NB4 (cell line): ENCODE measurements at regions not wholly inside any gene's neighbourhood (a gene's known extent, or its start where the extent isn't known, plus 50 kb on each side); places are given as distances from the start of the nearest gene placed in this dataset.

ENCODE experiments used
- DNase-seq: peaks from one replicate; pipeline ENCODE4 v3.0.0; 2010; ENCODE audit warnings: low read depth
- H3K4me3 ChIP-seq: one replicate; pipeline ENCODE4 v1.5.1; 2011; ENCODE audit warnings: mild to moderate bottlenecking, low read depth, low read length, moderate library complexity
- MYC ChIP-seq: IDR thresholded peaks from 2 replicates; pipeline ENCODE4 v1.6.1; 2011; ENCODE audit warnings: low read depth, low read length
- POLR2A ChIP-seq: IDR thresholded peaks from 2 replicates; pipeline ENCODE4 v1.6.1; 2011; ENCODE audit warnings: mild to moderate bottlenecking; ENCODE audit not compliant: insufficient read length; ENCODE audit errors: extremely low read depth
- TF ChIP-seq, protein P1 (sequence below): IDR thresholded peaks from one replicate; pipeline ENCODE4 v1.5.1; 2012; ENCODE audit warnings: low read depth, low read length
- TF ChIP-seq, protein P2 (sequence below): IDR thresholded peaks from 2 replicates; pipeline ENCODE4 v1.6.1; 2011; ENCODE audit warnings: low read depth, low read length

DNA sequence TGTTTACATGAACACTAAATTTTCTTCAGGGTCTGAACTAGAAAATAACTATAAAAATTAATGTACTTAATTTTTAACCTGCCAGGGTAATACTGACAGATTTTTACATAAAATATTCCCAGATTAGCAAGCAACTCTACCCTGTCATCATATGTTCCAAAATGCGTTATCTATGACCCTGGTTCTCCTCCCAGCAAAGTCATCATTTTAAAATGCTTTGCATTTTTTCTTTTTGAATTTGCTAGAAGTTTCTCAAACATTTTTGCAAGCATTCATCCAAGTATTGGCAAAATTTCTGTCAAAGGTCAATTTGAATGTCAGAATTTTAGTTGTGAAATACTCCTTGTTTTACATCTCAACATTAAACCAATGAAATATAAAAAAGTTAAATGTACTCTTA, 144.5 kb upstream of the FTMT start:
- TF ChIP-seq, protein P1, sequence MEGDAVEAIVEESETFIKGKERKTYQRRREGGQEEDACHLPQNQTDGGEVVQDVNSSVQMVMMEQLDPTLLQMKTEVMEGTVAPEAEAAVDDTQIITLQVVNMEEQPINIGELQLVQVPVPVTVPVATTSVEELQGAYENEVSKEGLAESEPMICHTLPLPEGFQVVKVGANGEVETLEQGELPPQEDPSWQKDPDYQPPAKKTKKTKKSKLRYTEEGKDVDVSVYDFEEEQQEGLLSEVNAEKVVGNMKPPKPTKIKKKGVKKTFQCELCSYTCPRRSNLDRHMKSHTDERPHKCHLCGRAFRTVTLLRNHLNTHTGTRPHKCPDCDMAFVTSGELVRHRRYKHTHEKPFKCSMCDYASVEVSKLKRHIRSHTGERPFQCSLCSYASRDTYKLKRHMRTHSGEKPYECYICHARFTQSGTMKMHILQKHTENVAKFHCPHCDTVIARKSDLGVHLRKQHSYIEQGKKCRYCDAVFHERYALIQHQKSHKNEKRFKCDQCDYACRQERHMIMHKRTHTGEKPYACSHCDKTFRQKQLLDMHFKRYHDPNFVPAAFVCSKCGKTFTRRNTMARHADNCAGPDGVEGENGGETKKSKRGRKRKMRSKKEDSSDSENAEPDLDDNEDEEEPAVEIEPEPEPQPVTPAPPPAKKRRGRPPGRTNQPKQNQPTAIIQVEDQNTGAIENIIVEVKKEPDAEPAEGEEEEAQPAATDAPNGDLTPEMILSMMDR, result no peak
- TF ChIP-seq, protein P2, sequence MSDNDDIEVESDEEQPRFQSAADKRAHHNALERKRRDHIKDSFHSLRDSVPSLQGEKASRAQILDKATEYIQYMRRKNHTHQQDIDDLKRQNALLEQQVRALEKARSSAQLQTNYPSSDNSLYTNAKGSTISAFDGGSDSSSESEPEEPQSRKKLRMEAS, result no peak
- no peak for TF ChIP-seq MYC
- TF ChIP-seq POLR2A, result no peak
- no peak overlapping the region for H3K4me3 ChIP-seq
- DNase-seq, result no peak

DNA sequence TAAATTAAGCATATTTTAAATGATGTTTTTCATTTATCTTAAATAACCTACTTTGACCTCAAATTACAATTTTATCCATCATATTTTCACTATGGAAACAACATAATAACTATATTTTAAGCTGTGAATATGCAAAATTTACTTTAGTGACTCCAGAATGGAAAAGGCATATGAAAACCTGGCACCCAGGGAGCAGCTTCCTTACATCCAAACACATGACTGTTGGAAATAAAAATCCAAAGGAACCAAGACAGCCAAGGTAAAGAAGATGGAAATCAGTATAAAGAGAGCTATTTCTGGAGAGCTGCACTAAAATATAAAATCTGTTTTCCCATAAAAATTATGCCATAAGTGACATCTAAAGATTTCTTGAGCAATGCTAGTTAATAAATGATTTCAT, 140.3 kb upstream of the FTMT start:
- TF ChIP-seq MYC (no peak), POLR2A (no peak)
- TF ChIP-seq, protein P2, result no peak
- TF ChIP-seq, protein P1, result no peak
- no peak for DNase-seq
- no peak overlapping the region for H3K4me3 ChIP-seq

DNA sequence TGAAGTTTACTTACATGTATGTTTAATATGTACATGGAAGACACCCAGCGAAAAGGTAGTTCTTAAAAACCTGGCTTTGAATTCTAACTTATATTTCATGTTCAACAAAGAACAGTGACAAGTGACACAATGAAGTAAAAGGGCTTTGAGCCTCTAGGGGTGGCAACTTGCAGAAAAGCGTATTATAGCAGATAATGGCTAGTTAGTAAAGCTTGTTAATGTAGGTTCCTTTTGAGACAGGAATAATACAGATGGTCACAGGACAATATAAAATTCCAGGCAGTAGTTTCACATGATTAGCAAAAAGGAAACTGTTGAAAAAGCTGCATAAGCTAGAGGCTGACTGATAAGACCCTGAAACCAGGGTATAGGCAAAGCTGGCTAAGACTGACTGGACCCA, 132.4 kb upstream of the FTMT start:
- no peak overlapping the region for H3K4me3 ChIP-seq
- TF ChIP-seq, protein P1, result no peak
- TF ChIP-seq MYC, result no peak
- TF ChIP-seq, protein P2, result no peak
- no peak for TF ChIP-seq POLR2A
- no peak for DNase-seq

DNA sequence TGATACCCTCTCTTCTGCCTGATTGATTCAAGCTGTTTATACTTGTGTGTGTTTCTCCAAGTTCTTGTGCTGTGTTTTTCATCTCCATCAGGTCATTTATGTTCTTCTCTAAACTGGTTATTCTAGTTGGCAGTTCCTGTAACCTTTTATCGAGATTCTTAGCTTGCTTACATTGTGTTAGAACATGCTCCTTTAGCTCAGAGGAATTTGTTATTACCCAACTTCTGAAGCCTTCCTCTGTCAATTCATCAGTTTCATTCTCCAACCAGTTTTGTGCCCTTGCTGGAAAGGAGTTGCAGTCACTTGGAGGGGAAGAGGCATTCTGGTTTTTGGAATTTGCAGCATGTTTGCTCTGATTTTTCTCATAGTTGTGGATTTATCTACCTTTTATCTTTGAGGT, 126.2 kb upstream of the FTMT start:
- TF ChIP-seq POLR2A (no peak), MYC (no peak)
- TF ChIP-seq, protein P2, result no peak
- TF ChIP-seq, protein P1, result no peak
- DNase-seq, result no peak
- no peak overlapping the region for H3K4me3 ChIP-seq

DNA sequence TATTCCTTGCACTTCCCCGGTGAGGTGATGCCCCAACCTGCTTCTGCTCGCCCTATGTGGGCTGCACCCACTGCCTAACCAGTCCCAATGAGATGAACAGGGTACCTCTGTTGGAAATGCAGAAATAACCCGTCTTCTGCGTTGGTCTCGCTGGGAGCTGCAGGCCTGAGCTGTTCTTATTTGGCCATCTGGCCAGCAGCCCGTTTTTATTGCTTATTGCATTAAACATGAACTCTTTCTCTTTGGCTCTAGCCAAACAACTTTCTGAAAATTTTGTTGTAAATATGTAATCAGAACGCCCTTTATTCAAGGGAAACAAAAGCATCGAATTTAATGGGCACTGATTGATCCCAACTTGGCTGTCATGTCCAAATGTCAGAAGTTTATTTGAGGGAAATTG, 124.7 kb upstream of the FTMT start:
- TF ChIP-seq MYC, result no peak
- TF ChIP-seq, protein P2, result no peak
- TF ChIP-seq, protein P1, result no peak
- no peak for TF ChIP-seq POLR2A
- H3K4me3 ChIP-seq, result no peak overlapping the region
- DNase-seq, result no peak

DNA sequence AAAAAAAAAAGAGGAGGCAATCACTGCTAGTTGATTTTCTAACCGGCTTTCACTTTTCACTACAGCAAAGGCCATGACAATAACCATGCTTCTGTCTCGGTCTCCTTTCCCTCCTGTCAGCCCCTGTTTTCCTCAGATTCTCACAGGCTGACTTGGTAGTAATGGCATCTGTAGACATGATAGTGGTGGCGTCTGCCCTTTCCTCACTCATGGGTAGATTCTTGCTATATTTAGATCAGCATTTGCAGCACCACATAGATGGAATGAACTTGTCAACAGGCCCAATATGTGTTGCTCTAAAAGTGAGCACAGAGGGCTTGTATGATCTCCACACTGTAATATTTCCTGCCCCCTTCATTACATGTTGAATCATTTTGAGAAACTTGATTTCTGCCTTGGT, 120.3 kb upstream of the FTMT start:
- TF ChIP-seq POLR2A, result no peak
- TF ChIP-seq MYC, result no peak
- TF ChIP-seq, protein P2, result no peak
- TF ChIP-seq, protein P1, result no peak
- DNase-seq, result no peak
- H3K4me3 ChIP-seq, result no peak overlapping the region
